Activated naive CD4-positive, alpha-beta T cell treated with anti-CD3 and anti-CD28 coated beads, Interleukin-2, amount 50 U/mL, for 24 hours (primary cell): ENCODE measurements at regions not wholly inside any gene's neighbourhood (a gene's known extent, or its start where the extent isn't known, plus 50 kb on each side); places are given as distances from the start of the nearest gene placed in this dataset.

Source experiments
- H3K27ac Mint-ChIP-seq: one replicate; pipeline ENCODE4 v1.8.0; 2021; ENCODE audit warnings: mild to moderate bottlenecking, mixed read lengths
- H3K27me3 Mint-ChIP-seq: one replicate; pipeline ENCODE4 v1.8.0; 2021; ENCODE audit warnings: mixed read lengths
- H3K36me3 Mint-ChIP-seq: one replicate; pipeline ENCODE4 v1.8.0; 2021; ENCODE audit warnings: mixed read lengths
- H3K4me1 Mint-ChIP-seq: one replicate; pipeline ENCODE4 v1.8.0; 2021; ENCODE audit warnings: mixed read lengths
- H3K4me3 Mint-ChIP-seq: one replicate; pipeline ENCODE4 v1.8.0; 2021; ENCODE audit warnings: mild to moderate bottlenecking, mixed read lengths
- H3K9me3 Mint-ChIP-seq: one replicate; pipeline ENCODE4 v1.8.0; 2021; ENCODE audit warnings: mixed read lengths

DNA sequence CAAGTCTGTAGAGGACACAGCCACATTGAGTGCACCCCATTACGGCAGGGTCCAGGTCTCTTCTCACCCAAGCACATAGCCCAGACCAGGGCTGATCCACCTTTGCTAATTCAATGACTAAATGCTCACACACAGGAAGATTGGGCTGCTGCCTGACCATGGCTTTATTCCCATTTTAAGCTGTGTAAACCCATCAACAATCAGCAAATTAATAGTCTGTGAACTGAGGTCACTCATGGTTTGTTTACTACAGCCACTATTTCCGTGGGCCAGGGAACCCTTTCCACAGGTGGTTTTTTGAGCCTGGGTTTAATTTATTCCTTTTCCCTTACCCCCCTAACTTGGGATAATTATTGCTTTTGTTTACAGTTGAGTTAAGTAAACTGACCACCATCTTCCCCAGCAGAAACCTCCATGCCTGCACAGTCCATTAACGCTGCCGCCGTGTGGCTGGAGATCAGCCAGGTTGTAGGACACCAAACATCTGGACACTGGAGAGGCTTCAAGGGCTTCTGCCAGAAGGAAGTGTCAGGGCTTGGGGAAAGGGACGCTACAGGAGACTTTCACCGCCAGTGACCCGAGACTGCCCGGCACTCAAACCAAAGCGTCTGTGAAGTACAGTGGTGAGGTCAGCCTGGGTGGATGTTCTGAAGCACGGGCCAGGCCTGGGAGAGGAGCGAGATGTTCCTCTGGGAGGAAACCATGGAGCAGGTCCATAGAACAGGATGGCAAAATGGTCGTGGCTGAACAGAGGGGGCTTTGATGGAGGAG lies 282.9 kb downstream of the DYSF start:
- Mint-ChIP-seq H3K4me1 (no peaks in the 10 kb centered on the region), H3K27me3 (peaks cover 5% of the 10 kb centered on the region), H3K27ac (no peak overlapping the region), H3K9me3 (peaks cover 5% of the 10 kb centered on the region), H3K4me3 (no peak overlapping the region), H3K36me3 (no peaks in the 10 kb centered on the region)
